Mesothelial cell of epicardium (in vitro differentiated cells): ENCODE measurements at regions not wholly inside any gene's neighbourhood (a gene's known extent, or its start where the extent isn't known, plus 50 kb on each side); places are given as distances from the start of the nearest gene placed in this dataset.

ENCODE experiments used
- DNase-seq, 2 experiments: peaks; one replicate each; pipeline ENCODE4 v3.0.0; 2021; ENCODE audit warnings: low spot score in 2 of 2; ENCODE audit not compliant: unreplicated experiment in 2 of 2
- H3K27ac Mint-ChIP-seq: 2 replicates; pipeline ENCODE4 v1.8.0; 2021; ENCODE audit warnings: mixed read lengths
- H3K27me3 Mint-ChIP-seq: 2 replicates; pipeline ENCODE4 v1.8.0; 2021; ENCODE audit warnings: low read depth, mixed read lengths
- H3K36me3 Mint-ChIP-seq: 2 replicates; pipeline ENCODE4 v1.8.0; 2021; ENCODE audit warnings: mixed read lengths
- H3K4me1 Mint-ChIP-seq: 2 replicates; pipeline ENCODE4 v1.8.0; 2021; ENCODE audit warnings: mixed read lengths
- H3K4me3 Mint-ChIP-seq: 2 replicates; pipeline ENCODE4 v1.8.0; 2021; ENCODE audit warnings: mild to moderate bottlenecking, moderate library complexity, mixed read lengths
- H3K9me3 Mint-ChIP-seq: 2 replicates; pipeline ENCODE4 v1.8.0; 2021; ENCODE audit warnings: mixed read lengths
- TF ChIP-seq, protein P1 (sequence below): fragments of 200-600 bp; sonication (generic); IDR thresholded peaks from one replicate; pipeline ENCODE4 v1.5.0; 2021; ENCODE audit warnings: antibody characterized with exemption; ENCODE audit not compliant: unreplicated experiment

DNA sequence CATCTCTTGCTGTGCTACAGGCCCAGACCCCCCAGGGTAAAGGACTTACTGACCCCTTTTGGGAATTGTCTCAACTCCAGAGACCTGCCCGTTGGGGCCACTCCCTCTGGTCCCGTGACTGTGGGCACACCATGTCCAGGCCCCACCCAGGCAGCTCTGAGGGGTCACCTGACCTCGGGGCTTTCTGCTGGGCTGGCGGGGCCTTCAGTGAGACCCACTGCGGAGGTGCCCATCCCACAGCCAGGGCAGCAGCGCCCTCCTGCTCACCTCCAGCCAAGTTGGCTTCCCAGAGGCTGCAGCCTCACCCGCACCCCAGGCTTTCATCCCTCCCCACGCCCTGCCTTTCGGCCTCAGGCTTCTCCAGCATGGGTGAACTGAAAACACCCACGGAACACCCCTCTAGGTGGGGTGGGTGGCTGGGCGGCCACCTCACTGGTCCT, 147.2 kb downstream of the DNAJB6 start:
- peaks cover 9% of the 10 kb centered on the region for H3K27me3 Mint-ChIP-seq
- peak in 1 of 2 experiments; percentile 9 for DNase-seq
- H3K36me3 Mint-ChIP-seq, result no peaks in the 10 kb centered on the region
- H3K9me3 Mint-ChIP-seq, result no peaks in the 10 kb centered on the region
- H3K4me3 Mint-ChIP-seq, result no peak overlapping the region
- TF ChIP-seq, protein P1, sequence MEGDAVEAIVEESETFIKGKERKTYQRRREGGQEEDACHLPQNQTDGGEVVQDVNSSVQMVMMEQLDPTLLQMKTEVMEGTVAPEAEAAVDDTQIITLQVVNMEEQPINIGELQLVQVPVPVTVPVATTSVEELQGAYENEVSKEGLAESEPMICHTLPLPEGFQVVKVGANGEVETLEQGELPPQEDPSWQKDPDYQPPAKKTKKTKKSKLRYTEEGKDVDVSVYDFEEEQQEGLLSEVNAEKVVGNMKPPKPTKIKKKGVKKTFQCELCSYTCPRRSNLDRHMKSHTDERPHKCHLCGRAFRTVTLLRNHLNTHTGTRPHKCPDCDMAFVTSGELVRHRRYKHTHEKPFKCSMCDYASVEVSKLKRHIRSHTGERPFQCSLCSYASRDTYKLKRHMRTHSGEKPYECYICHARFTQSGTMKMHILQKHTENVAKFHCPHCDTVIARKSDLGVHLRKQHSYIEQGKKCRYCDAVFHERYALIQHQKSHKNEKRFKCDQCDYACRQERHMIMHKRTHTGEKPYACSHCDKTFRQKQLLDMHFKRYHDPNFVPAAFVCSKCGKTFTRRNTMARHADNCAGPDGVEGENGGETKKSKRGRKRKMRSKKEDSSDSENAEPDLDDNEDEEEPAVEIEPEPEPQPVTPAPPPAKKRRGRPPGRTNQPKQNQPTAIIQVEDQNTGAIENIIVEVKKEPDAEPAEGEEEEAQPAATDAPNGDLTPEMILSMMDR, result no peak
- H3K4me1 Mint-ChIP-seq, result no peaks in the 10 kb centered on the region
- no peak overlapping the region for H3K27ac Mint-ChIP-seq

- H3K9me3 Mint-ChIP-seq, result no peaks in the 10 kb centered on the region
- H3K4me3 Mint-ChIP-seq, result no peak overlapping the region
- peaks cover 7% of the 10 kb centered on the region for H3K27me3 Mint-ChIP-seq
- H3K36me3 Mint-ChIP-seq, result no peaks in the 10 kb centered on the region
- DNase-seq, result peak in 1 of 2 experiments; percentile 33
- TF ChIP-seq, protein P1, result no peak
- H3K4me1 Mint-ChIP-seq, result no peaks in the 10 kb centered on the region
- H3K27ac Mint-ChIP-seq, result no peak overlapping the region
These were observed 147.7 kb downstream of the DNAJB6 start for GRCh38 chr7:157484411-157485081.

- Mint-ChIP-seq H3K9me3 (no peaks in the 10 kb centered on the region), H3K27me3 (peaks cover 7% of the 10 kb centered on the region), H3K4me1 (no peaks in the 10 kb centered on the region), H3K4me3 (no peak overlapping the region), H3K36me3 (no peaks in the 10 kb centered on the region), H3K27ac (no peak overlapping the region)
- DNase-seq, result peak in 1 of 2 experiments; percentile 10
- TF ChIP-seq, protein P1, result no peak
These were observed 148.6 kb downstream of the DNAJB6 start for GRCh38 chr7:157485361-157485831.

DNA sequence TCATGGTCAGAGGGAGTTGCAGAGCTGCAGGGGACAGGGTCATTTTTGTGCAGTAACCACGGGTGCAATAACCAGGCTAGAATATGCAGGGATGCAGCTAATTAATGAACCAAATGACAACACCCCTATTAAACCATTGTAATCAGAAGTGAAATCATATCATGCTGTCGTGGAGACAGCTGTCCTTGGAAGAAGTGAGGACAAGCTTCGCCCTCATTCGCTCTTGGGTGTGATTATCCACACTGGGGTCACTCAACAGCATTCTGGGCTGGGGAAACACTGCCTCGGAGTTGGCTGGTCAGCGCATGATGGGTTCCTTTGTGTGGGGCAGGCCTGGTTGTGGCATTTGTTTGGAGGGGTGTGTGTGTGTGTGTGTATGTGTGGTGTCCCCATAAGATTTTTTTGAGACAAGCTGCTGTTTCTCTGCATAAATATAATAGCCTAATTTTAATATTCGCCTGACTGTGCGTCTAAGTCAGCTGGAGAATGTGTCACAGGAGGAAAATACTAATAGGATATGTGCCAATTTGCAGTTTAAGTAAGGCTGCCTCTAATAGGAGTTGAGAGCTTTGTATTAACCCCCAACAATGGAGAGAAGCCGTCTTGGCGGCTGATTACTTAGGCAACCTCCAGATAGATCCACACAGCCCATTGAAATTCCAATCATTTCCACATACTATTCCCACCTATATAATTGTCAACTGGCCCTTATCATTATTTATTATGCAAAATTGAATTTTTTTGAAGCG, 149.4 kb downstream of the DNAJB6 start:
- TF ChIP-seq, protein P1, result no peak
- Mint-ChIP-seq H3K9me3 (peaks cover 8% of the 10 kb centered on the region), H3K36me3 (no peaks in the 10 kb centered on the region), H3K4me3 (no peak overlapping the region), H3K27me3 (peaks cover 7% of the 10 kb centered on the region), H3K27ac (no peak overlapping the region), H3K4me1 (no peaks in the 10 kb centered on the region)
- peak in 1 of 2 experiments; percentile 17 for DNase-seq

DNA sequence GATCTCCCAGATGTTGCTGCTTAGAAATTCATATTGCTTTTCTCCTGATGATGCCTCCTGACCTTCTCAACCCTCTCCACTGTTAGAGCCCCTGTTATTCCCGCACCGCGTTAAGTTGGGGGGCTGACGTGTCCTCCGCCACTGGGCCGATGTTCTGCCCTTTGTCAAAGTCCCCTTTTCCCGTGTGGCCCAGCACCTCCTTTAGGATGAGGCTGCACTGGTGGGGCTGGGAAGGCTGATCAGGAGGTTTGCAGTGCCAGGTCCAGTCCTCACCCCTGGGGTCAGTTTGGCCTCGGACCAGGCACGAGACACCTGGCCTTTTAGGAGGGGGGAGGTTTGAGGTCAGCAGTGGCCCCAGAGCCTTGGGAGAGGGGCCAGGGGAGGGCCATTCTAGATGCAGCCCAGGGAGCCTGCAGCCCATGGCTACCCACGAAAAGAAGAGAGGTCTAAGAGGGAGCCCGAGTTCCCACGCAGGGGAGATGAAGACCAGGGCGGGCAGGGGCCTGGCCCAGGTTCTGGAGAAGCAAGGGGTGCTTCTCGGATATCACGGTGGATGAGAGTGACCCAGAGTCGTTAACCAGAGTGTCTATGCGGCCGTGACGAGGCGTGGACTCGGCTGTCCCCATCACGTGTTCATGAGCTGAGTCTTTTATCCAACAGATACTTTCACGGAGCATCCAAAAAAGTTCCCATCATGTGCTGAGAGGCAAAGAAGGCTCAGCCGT, 150.4 kb downstream of the DNAJB6 start:
- Mint-ChIP-seq H3K4me1 (no peaks in the 10 kb centered on the region), H3K4me3 (no peak overlapping the region), H3K27ac (no peak overlapping the region), H3K27me3 (peaks cover 9% of the 10 kb centered on the region), H3K36me3 (no peaks in the 10 kb centered on the region), H3K9me3 (peaks cover 12% of the 10 kb centered on the region)
- DNase-seq, result peak in 1 of 2 experiments; percentile 30
- TF ChIP-seq, protein P1, result no peak
